ENCODE measurements at regions not wholly inside any gene's neighbourhood (a gene's known extent, or its start where the extent isn't known, plus 50 kb on each side); places are given as distances from the start of the nearest gene placed in this dataset.

DNA sequence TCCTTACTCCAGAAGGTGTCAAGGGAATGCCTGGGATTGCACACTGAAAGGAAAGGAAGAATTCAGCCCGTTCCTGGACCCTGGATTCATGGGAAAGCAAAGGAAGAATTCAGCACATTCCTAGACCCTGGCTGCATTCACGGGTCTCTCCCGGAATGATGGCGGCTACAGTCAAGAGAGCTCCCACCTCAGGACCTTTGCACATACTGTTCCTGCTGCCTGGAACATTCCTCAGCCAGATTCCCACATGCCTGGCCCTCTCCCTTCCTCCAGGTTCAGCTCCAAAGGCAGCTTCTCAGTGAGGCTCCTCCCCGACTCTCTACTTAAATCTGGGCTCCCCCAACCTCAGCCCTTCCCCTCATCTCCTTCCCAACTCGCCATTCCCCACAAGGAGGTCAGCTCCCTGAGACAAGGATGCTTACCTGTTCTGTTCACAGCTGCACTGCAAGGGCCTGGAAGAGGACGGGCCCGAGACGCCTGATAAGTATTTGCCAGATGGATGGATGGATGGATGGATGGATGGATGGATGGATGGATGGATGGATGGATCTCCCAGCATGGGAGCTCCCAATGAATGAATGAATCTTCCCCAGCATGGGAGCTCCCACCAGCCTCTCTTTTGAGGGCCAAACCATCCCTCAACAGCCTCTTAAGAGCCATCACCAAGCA lies 77.4 kb downstream of the NCOR2 start:
- DNase-seq (ENCODE audit: low read depth) = no peak

DNA sequence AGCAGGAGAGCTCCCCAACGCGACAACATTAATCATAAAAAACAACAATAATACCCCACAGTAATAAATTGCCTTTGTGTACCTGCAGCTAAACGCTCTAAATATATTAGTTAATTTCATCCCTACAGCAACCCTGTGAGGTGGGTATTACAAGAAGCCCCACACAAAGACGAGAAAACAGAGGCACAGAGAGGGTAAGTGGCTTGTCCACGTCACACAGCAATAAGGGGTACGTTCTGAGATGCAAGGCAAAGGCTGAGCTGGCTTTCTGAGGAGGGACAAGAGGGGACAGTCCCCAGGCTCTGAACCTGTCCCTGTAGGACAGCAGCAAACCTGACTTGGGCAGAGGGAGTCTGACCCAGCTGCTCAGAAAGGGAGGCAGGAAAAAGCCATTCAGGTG lies 78.2 kb downstream of the NCOR2 start:
- no peak for DNase-seq (ENCODE audit: low read depth)

DNA sequence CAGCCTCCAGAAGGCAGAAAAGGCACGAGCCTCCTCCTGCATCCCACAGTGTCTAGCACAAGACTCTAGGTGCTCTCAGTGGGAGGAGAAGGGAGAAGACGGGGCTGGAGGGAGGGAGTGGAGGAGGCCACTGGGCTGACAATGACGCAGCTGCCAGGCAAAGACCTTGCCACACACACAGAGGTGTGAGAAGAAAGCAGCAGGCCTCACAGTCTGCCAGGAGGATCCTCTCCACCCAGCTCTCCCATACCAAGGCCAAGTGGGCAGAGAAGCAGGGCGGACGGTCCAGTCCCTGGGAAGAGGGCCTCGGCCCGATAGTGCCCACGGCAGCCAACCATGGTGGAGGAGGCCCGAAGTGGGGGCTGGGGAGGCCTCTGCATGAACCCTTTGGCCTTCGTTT lies 78.9 kb downstream of the NCOR2 start:
- no peak for DNase-seq (ENCODE audit: low read depth)

DNA sequence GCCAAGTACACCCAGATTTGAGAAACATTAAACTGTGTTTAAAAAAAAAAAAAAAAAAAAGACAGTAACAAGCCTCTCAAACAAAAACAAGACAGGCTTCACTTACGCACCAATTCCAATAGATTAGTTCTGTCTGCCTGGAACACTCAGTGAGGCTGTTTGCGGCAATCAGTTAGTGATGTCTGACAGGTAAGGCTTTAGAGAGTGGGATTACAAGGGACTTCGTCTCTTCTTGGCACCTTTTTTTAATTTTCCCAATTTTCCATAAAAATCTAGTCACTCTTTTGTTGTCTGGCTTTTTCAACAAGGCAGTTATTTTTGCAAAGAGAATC lies 79.6 kb downstream of the NCOR2 start:
- DNase-seq (ENCODE audit: low read depth) = no peak

- no peak for DNase-seq (ENCODE audit: low read depth)
These were observed 80.2 kb downstream of the NCOR2 start for GRCh38 chr12:124487066-124487833.

GRCh38 chr12:124486346-124486963 lies 81.0 kb downstream of the NCOR2 start:
- DNase-seq (ENCODE audit: low read depth) = no peak

- DNase-seq (ENCODE audit: low read depth) = no peak
These were observed 82.0 kb downstream of the NCOR2 start for GRCh38 chr12:124485371-124485770.

DNA sequence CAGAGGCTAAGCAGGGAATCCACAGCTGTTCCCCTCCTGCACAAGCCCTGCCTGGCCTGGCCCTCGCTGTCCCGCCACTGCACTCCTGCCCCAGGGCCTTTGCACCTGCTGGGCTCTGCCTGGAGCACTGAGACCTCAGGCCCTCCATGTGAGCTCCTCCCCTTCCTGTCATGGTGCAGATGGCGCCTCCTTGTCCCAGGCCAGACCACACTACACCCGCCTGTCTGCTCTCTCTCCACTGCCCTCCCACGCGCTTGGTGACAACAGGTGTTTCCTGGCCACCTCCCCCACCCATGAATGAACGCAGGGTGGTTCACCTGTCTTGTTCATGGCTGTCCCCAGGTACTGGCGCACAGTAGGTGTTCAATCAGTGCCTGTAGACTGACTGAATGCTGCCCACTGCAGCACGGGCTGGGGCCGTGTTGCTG lies 82.9 kb downstream of the NCOR2 start:
- no peak for DNase-seq (ENCODE audit: low read depth)

DNA sequence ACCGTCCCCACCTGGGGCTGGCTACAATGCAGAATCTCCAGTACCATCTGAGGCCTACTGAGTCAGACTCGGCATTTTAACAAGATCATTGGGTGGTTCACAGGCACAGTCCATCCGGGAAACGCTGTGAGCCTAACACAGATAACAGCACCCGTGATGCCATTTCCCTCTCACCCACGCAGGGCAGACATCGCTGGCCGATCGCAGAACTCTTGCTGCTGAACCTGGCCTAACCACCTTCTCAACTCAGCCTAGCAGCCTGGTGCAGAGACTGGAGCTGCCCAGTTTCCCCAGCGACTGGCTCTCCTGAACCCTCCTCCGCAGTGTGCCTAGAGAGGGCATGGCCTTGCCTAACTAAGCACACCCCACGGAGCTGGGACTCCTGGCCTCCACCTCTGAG lies 83.3 kb downstream of the NCOR2 start:
- no peak for DNase-seq (ENCODE audit: low read depth)

GRCh38 chr12:124482901-124483799 lies 84.3 kb downstream of the NCOR2 start:
- no peak for DNase-seq (ENCODE audit: low read depth)

DNA sequence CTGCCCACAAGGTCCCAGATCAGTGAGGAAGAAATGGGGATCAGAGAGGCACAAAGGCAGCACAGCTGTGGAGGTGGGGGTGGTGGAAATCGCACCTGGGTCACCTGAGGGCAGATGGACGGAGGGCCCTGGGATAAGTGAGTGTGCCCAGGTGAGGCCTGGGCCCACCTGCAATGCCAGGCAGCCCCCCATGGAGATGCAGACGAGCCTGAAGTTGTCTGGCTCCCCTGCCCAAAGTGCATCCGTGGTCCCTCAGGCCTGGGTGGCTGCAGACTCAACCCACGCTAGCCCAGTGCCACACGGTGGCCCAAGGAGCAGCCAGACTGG lies 84.9 kb downstream of the NCOR2 start:
- DNase-seq (ENCODE audit: low read depth) = no peak

- DNase-seq (ENCODE audit: low read depth) = no peak
These were observed 85.4 kb downstream of the NCOR2 start for GRCh38 chr12:124481772-124482566.

DNA sequence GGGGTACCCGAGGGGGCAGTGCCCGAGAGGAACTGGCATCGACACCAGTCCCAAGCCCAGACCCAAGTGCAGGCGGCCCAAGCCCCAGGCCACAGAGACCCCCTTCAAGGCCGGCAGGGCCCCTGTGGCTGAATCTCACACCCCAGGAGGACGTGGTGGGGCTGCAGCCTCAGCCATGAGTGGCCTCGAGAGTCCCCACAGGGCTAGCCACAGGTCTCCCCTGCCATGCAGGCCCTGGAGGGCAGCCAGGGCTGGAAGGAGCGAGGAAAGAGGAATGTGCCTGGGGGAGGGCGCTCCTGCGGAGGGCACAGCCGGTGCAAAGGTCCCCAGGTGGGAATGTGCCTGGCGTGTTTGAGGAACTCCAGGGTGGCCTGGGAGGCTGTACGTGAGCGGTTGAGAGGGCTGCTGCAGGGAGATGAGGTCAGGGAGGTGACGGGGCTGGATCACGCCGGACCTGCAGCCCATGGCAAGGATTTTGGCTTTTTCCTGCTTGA lies 86.1 kb downstream of the NCOR2 start:
- no peak for DNase-seq (ENCODE audit: low read depth)

DNA sequence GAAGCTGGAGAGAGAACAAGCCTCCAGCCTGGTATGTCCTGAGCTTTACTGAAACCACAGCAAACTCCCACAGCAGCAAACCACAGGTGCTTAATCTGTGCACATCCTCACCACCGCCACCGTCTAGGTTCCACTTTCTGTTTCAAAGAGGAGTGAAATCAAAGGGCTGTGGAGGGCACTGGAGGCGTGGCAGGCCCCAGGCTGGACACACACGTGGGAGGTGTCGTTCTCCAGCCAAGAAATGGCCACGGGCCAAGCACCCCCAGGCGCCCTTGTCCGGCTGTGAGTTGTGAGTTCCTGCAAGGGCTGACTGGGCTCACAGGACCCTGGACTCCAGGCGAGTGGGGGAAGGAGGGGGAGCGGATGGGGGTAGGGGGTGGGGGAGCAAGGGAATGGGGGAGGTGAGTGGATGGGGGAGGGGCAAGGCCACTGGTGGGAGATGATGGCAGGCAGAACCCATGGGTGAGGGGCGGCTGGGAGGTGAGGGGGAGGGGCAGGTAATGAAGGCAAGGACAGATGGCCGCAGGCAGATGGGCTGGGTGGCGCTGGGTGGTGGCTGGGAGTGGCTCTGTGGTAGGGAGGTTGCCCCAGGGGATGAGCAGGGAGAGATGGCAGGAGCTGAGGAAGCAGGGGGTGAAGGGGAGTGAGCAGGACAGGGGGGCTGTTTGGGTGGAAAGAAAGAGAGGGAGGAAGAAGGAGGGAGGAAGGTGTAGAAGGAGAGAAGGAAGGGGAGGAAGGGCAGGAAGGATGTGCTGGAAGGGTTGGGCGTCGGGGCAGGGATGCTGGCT lies 86.7 kb downstream of the NCOR2 start:
- no peak for DNase-seq (ENCODE audit: low read depth)

- no peak for DNase-seq (ENCODE audit: low read depth)
These were observed 87.5 kb downstream of the NCOR2 start for GRCh38 chr12:124479680-124480468.

GRCh38 chr12:124478985-124479645 lies 88.3 kb downstream of the NCOR2 start:
- no peak for DNase-seq (ENCODE audit: low read depth)

DNA sequence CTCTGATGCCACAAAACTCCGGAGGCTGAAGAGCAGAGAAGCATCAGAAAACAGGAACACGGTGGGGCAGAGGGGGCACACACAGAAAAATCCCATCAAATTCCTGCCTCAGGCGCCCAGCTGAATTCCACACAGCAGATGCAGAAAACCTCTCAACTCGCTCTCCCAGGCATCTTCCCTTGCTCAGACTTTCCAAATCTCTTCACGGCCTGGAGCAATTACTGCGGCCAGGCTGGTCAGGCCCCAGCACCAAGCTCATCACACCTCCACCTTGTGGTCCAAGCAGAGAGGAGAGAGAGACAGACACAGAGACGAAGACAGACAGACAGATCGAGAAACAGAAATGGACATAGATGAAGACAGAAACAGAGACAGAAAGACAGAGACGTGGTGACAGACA lies 89.0 kb downstream of the NCOR2 start:
- DNase-seq (ENCODE audit: low read depth) = no peak

DNA sequence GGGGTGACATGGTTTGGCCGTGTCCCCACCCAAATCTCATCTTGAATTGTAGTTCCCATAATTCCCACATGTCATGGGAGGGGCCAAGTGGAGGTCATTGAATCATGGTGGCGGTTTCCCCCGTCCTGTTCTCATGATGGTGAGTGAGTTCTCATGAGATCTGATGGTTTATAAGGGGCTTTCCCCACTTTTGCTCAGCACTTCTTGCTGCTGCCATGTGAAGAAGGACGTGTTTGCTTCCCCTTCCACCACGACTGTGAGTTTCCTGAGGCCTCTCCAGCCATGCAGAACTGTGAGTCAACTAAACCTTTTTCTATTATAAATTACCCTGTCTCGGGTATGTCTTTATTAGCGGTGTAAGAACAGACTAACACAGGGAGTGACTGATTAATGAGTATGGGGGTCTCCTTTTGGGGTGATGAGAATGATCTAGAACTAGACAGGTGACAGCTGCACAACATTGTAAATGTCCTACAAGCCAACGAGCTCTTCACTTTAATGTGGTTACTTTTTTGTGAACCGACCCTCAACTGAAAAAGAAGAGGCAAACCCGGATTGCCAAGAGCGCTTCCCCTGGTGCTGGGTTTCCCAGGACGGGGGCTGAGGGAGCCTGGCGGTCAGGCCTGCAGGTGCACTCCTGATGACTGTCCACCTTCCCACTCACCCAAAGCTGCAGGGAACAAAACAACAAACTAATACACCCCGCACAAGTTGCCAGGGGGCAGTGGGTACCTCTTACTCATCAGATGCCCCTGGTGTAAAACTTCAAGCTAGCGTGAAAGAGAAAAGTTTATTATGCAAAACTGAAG lies 90.1 kb downstream of the NCOR2 start:
- DNase-seq (ENCODE audit: low read depth) = no peak

DNA sequence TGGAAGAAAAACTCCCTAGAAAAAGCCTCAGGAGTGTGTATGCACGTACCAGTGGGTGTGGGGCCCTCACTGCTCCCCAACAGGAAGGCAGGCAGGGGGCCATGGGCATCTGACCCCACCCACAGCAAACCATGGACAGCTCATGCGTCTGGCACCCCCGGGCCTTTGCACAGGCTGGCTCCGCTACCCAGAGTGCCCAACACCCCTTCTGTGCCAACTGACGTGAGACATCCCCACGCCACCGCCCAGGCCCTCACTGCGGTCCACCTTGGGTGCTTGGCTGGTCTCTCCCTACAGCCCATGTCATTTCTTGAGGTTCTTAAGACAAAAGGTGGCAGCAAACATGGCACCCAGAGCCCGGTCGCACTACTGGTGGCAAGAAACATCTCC lies 91.4 kb downstream of the NCOR2 start:
- DNase-seq (ENCODE audit: low read depth) = no peak
